OCI-LY7 (cell line): ENCODE measurements at regions not wholly inside any gene's neighbourhood (a gene's known extent, or its start where the extent isn't known, plus 50 kb on each side); places are given as distances from the start of the nearest gene placed in this dataset.

Source experiments
- EZH2phosphoT487 ChIP-seq: fragments of 200-600 bp; sonication (generic); IDR thresholded peaks from 2 replicates; pipeline ENCODE4 v1.6.1; 2018; ENCODE audit warnings: low read depth, borderline replicate concordance, mild to moderate bottlenecking, mixed run types, antibody characterized with exemption, low read length, moderate library complexity, mixed read lengths
- TF ChIP-seq, protein P1 (sequence below): fragments of 200-600 bp; sonication (generic); conservative IDR thresholded peaks from 2 replicates; pipeline ENCODE4 v1.5.1; 2014; ENCODE audit warnings: mild to moderate bottlenecking, antibody characterized with exemption, low read length, moderate library complexity, mixed read lengths

DNA sequence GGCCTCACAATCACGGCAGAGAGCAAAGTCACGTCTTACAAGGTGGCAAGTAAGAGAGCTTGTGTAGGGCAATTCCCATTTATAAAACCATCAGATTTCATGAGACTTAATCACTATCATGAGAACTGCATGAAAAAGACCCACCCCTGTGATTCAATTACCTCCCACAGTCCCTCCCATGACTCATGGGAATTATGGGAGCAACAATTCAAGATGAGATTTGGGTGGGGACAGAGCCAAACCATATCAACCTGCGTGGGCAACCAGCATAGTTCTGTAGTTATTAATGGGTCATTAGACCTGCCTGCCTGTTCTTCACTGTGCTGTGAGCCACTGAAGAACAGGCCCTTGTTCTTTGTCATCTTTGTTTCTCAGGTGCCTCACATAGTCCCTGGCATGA, 593.7 kb upstream of the BOD1L1 start:
- TF ChIP-seq, protein P1, sequence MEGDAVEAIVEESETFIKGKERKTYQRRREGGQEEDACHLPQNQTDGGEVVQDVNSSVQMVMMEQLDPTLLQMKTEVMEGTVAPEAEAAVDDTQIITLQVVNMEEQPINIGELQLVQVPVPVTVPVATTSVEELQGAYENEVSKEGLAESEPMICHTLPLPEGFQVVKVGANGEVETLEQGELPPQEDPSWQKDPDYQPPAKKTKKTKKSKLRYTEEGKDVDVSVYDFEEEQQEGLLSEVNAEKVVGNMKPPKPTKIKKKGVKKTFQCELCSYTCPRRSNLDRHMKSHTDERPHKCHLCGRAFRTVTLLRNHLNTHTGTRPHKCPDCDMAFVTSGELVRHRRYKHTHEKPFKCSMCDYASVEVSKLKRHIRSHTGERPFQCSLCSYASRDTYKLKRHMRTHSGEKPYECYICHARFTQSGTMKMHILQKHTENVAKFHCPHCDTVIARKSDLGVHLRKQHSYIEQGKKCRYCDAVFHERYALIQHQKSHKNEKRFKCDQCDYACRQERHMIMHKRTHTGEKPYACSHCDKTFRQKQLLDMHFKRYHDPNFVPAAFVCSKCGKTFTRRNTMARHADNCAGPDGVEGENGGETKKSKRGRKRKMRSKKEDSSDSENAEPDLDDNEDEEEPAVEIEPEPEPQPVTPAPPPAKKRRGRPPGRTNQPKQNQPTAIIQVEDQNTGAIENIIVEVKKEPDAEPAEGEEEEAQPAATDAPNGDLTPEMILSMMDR: no peak
- TF ChIP-seq EZH2phosphoT487: no peak
